ENCODE measurements at regions not wholly inside any gene's neighbourhood (a gene's known extent, or its start where the extent isn't known, plus 50 kb on each side); places are given as distances from the start of the nearest gene placed in this dataset.

- peaks cover 29% of the 10 kb centered on the region for H3K9me3 Mint-ChIP-seq (ENCODE audit: low read depth)
- TF ChIP-seq CTCF (IDR thresholded peaks at IDR 0.05) = no peak
- no peaks in the 10 kb centered on the region for H3K27me3 Mint-ChIP-seq (ENCODE audit: low read depth)
- no peaks in the 10 kb centered on the region for H3K36me3 Mint-ChIP-seq (ENCODE audit: low read depth)
- DNase-seq (ENCODE audit: low spot score) = no peak
- no peak overlapping the region for H3K4me3 Mint-ChIP-seq (ENCODE audit: unreplicated experiment)
- H3K27ac Mint-ChIP-seq (ENCODE audit: unreplicated experiment) = no peak overlapping the region
- H3K4me1 Mint-ChIP-seq (ENCODE audit: low read depth) = no peaks in the 10 kb centered on the region
These were observed 445.5 kb upstream of the SPANXN1 start for GRCh38 chrX:144801786-144802185.

- no peak overlapping the region for H3K27ac Mint-ChIP-seq (ENCODE audit: unreplicated experiment)
- DNase-seq (ENCODE audit: low spot score) = no peak
- peaks cover 40% of the 10 kb centered on the region for H3K9me3 Mint-ChIP-seq (ENCODE audit: low read depth)
- no peaks in the 10 kb centered on the region for H3K4me1 Mint-ChIP-seq (ENCODE audit: low read depth)
- no peak for TF ChIP-seq CTCF (IDR thresholded peaks at IDR 0.05)
- no peak overlapping the region for H3K4me3 Mint-ChIP-seq (ENCODE audit: unreplicated experiment)
- H3K27me3 Mint-ChIP-seq (ENCODE audit: low read depth) = no peaks in the 10 kb centered on the region
- H3K36me3 Mint-ChIP-seq (ENCODE audit: low read depth) = no peaks in the 10 kb centered on the region
These were observed 438.3 kb upstream of the SPANXN1 start for GRCh38 chrX:144809025-144809424.

- no peaks in the 10 kb centered on the region for H3K36me3 Mint-ChIP-seq (ENCODE audit: low read depth)
- H3K4me3 Mint-ChIP-seq (ENCODE audit: unreplicated experiment) = no peak overlapping the region
- DNase-seq (ENCODE audit: low spot score) = no peak
- H3K27me3 Mint-ChIP-seq (ENCODE audit: low read depth) = no peaks in the 10 kb centered on the region
- H3K9me3 Mint-ChIP-seq (ENCODE audit: low read depth) = peaks cover 51% of the 10 kb centered on the region
- TF ChIP-seq CTCF (IDR thresholded peaks at IDR 0.05) = no peak
- H3K4me1 Mint-ChIP-seq (ENCODE audit: low read depth) = no peaks in the 10 kb centered on the region
- no peak overlapping the region for H3K27ac Mint-ChIP-seq (ENCODE audit: unreplicated experiment)
These were observed 436.8 kb upstream of the SPANXN1 start for GRCh38 chrX:144810539-144810938.

- no peak for TF ChIP-seq CTCF (IDR thresholded peaks at IDR 0.05)
- no peaks in the 10 kb centered on the region for H3K4me1 Mint-ChIP-seq (ENCODE audit: low read depth)
- H3K9me3 Mint-ChIP-seq (ENCODE audit: low read depth) = peaks cover 53% of the 10 kb centered on the region
- DNase-seq (ENCODE audit: low spot score) = no peak
- no peaks in the 10 kb centered on the region for H3K36me3 Mint-ChIP-seq (ENCODE audit: low read depth)
- no peak overlapping the region for H3K4me3 Mint-ChIP-seq (ENCODE audit: unreplicated experiment)
- H3K27me3 Mint-ChIP-seq (ENCODE audit: low read depth) = no peaks in the 10 kb centered on the region
- H3K27ac Mint-ChIP-seq (ENCODE audit: unreplicated experiment) = no peak overlapping the region
These were observed 427.9 kb upstream of the SPANXN1 start for GRCh38 chrX:144819406-144819805.

- H3K4me1 Mint-ChIP-seq (ENCODE audit: low read depth) = no peaks in the 10 kb centered on the region
- no peak for TF ChIP-seq CTCF (IDR thresholded peaks at IDR 0.05)
- DNase-seq (ENCODE audit: low spot score) = no peak
- no peak overlapping the region for H3K4me3 Mint-ChIP-seq (ENCODE audit: unreplicated experiment)
- H3K9me3 Mint-ChIP-seq (ENCODE audit: low read depth) = peaks cover 41% of the 10 kb centered on the region
- H3K27me3 Mint-ChIP-seq (ENCODE audit: low read depth) = no peaks in the 10 kb centered on the region
- no peak overlapping the region for H3K27ac Mint-ChIP-seq (ENCODE audit: unreplicated experiment)
- no peaks in the 10 kb centered on the region for H3K36me3 Mint-ChIP-seq (ENCODE audit: low read depth)
These were observed 406.7 kb upstream of the SPANXN1 start for GRCh38 chrX:144840616-144841015.

Measured in chondrocyte (in vitro differentiated cells).